ENCODE measurements at regions not wholly inside any gene's neighbourhood (a gene's known extent, or its start where the extent isn't known, plus 50 kb on each side); places are given as distances from the start of the nearest gene placed in this dataset.

DNA sequence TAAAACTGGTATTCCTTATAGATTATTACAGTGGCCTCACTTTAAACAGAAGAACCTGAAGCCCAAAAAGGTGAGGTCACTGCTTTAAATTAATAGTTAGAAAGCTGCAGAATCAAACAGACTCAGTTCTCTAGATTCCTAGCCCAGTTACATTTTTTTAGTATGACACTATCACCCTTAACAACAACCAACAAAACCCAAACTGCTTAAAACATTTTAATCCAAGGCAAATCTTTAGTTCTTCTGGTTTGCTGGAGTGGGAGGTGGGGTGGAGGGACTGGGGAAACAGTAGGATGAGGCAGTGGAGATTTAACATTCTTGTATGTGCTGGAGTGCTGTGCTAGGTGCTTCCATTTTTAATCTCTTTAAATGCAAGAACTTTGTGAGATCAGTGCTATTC, 631.6 kb upstream of the KCNMB2 start:
- no peaks in the 10 kb centered on the region for H3K27me3 ChIP-seq (replicated peaks in 1 of 4; ENCODE audit: control insufficient read depth in 3 of 4, extremely low read depth in 1 of 4, insufficient read depth in 3 of 4, low read length in 3 of 4)
- no peak overlapping the region for H3K9ac ChIP-seq (replicated peaks in 1 of 4; ENCODE audit: extremely low read depth in 1 of 4, low read depth in 3 of 4, low read length in 3 of 4)
- no peaks in the 10 kb centered on the region for H3K36me3 ChIP-seq (ENCODE audit: control insufficient read depth in 2 of 4, insufficient read depth in 4 of 4, low read length in 3 of 4)
- H3K4me3 ChIP-seq (ENCODE audit: extremely low read depth in 1 of 4, insufficient read depth in 2 of 4, low read depth in 3 of 4, low read length in 4 of 4) = no peak overlapping the region
- no peaks in the 10 kb centered on the region for H3K79me1 ChIP-seq (ENCODE audit: low read depth, low read length)
- H2AK5ac ChIP-seq (ENCODE audit: low read depth, low read length) = no peak overlapping the region
- H3K9me3 ChIP-seq (ENCODE audit: insufficient read depth in 2 of 2, low read depth in 1 of 2, low read length in 1 of 2) = peaks cover 0 to 3% of the 10 kb centered on the region in 2 experiments; a peak in 1 of 4 replicates
- no peak overlapping the region for H2BK15ac ChIP-seq (ENCODE audit: low read length)
- no peak overlapping the region for H3K18ac ChIP-seq (ENCODE audit: extremely low read depth, low read length)
- ChIA-PET CTCF (ENCODE audit: partially characterized antibody) (interaction anchor here (0.7 kb wide), 1 partner anchor 136 kb away, joined by 3 read pairs; no protein-coding TSS in a partner anchor), POLR2A (ENCODE audit: partially characterized antibody) (no interaction called here)
- H4K91ac ChIP-seq (replicated peaks; ENCODE audit: insufficient read length, low read length) = no peak overlapping the region
- H3K4ac ChIP-seq (replicated peaks; ENCODE audit: insufficient read length, low read depth, low read length) = no peak overlapping the region
- DNase-seq (ENCODE audit: low read depth in 1 of 2, low spot score in 2 of 2) (no peak), FAIRE-seq (no peak)
- no peak overlapping the region for H3K14ac ChIP-seq (ENCODE audit: insufficient read length)
- H3K27ac ChIP-seq (ENCODE audit: low read depth, low read length) = no peak overlapping the region
- H2AFZ ChIP-seq (ENCODE audit: low read length) = no peak overlapping the region
- H3K4me1 ChIP-seq (replicated peaks in 1 of 4; ENCODE audit: control insufficient read depth in 3 of 4, insufficient read depth in 4 of 4, low read length in 3 of 4) = peaks cover 0 to 3% (median 0%) of the 10 kb centered on the region in 4 experiments; a peak in 1 of 7 replicates
- no peak overlapping the region for H3K23ac ChIP-seq (ENCODE audit: insufficient read length)
- no peak overlapping the region for H2BK5ac ChIP-seq (ENCODE audit: low read depth, low read length)
- no peak overlapping the region for H4K8ac ChIP-seq (ENCODE audit: extremely low read depth, insufficient read depth, low read length)
- H3K56ac ChIP-seq (replicated peaks; ENCODE audit: insufficient read length, low read depth, low read length) = peak overlapping the region; percentile 53
- no peak overlapping the region for H3K4me2 ChIP-seq (ENCODE audit: insufficient read depth in 1 of 2, low read depth in 2 of 2, low read length in 2 of 2)
- H2BK12ac ChIP-seq (ENCODE audit: low read depth, low read length) = no peak overlapping the region
- H3K23me2 ChIP-seq (ENCODE audit: low read depth, low read length) = no peaks in the 10 kb centered on the region
- H2BK120ac ChIP-seq (replicated peaks; ENCODE audit: low read depth, low read length) = no peak overlapping the region
- no peak overlapping the region for H4K5ac ChIP-seq (ENCODE audit: insufficient read length, low read depth, low read length)
- H3K79me2 ChIP-seq (ENCODE audit: control insufficient read depth in 1 of 2, insufficient read depth in 2 of 2, low read length in 2 of 2) = no peaks in the 10 kb centered on the region
- no peak for TF ChIP-seq BACH1 (IDR thresholded peaks at IDR 0.05; ENCODE audit: low read length)
- no peak for TF ChIP-seq TCF12 (IDR thresholded peaks at IDR 0.05; ENCODE audit: low read depth, low read length)
- H2BK20ac ChIP-seq (ENCODE audit: low read length) = no peak overlapping the region
- no peaks in the 10 kb centered on the region for H4K20me1 ChIP-seq (replicated peaks in 1 of 2; ENCODE audit: control insufficient read depth in 1 of 2, insufficient read depth in 2 of 2, low read length in 2 of 2)
